ENCODE measurements at regions not wholly inside any gene's neighbourhood (a gene's known extent, or its start where the extent isn't known, plus 50 kb on each side); places are given as distances from the start of the nearest gene placed in this dataset.

DNA sequence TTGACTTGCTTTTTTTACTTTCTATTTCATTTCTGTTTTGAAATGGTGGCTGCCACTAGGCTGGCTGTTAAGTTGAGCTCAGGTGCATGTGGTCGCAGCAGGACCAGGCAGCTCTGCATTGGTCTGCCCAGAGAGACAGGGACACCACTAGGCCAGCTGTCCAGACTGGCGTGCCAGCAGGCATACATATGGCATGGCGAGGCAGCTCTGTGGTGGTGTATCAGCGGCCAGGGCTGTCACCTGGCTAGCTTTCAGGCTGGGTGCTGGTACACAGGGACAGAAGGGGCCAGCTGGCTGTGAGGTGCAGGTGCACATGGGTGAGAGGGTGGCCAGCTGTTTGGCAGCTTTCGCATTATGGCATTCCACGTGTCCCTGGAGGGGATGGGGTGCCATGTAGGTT is 654.0 kb upstream of the ACO1 start:
- ATAC-seq (no peak), DNase-seq (ENCODE audit: extremely low read depth in 1 of 4, low spot score in 3 of 4) (no peak), FAIRE-seq (no peak)
- H3K27ac ChIP-seq (ENCODE audit: extremely low read depth, low read depth, low read length), result no peak overlapping the region
- H3K9me1 ChIP-seq (ENCODE audit: control insufficient read depth, insufficient read depth, low read length), result no peaks in the 10 kb centered on the region
- no peaks in the 10 kb centered on the region for H3K79me2 ChIP-seq (ENCODE audit: control insufficient read depth, insufficient read depth, low read length)
- H3K36me3 ChIP-seq (ENCODE audit: control insufficient read depth, insufficient read depth, low read length), result no peaks in the 10 kb centered on the region
- intact Hi-C loops (cut with micrococcal nuclease) (no loop called here), in situ Hi-C loops (cut with MboI) (no loop called here)
- H2AFZ ChIP-seq (ENCODE audit: low read depth, low read length), result no peak overlapping the region
- CTCF ChIA-PET (ENCODE audit: low intra/inter-chr PET ratio), result no interaction called here
- H4K20me1 ChIP-seq (replicated peaks; ENCODE audit: control insufficient read depth, insufficient read depth, low read length), result no peaks in the 10 kb centered on the region
- POLR2A ChIA-PET, result no interaction called here
- H3K9me3 ChIP-seq (replicated peaks; ENCODE audit: control insufficient read depth, insufficient read depth, low read depth, low read length), result no peaks in the 10 kb centered on the region
- H3K27me3 ChIP-seq (ENCODE audit: control insufficient read depth in 2 of 2, insufficient read depth in 2 of 2, low read length in 2 of 2), result no peaks in the 10 kb centered on the region
- no peak overlapping the region for H3K4me3 ChIP-seq
- H3K4me1 ChIP-seq (replicated peaks in 1 of 2; ENCODE audit: control insufficient read depth in 2 of 2, insufficient read depth in 2 of 2, low read length in 2 of 2), result no peaks in the 10 kb centered on the region
- no peak overlapping the region for H3K9ac ChIP-seq (ENCODE audit: insufficient read depth in 1 of 2, low read depth in 2 of 2, low read length in 2 of 2)
- no TSS peak for BruUV-seq (replicated peaks)
- no peak overlapping the region for H3K4me2 ChIP-seq (ENCODE audit: insufficient read depth, low read length)
- 0% methylated on average over 3 of the region's 6 CpGs for WGBS (ENCODE audit: insufficient coverage, low coverage, missing lambda C conversion rate)
- no peak for TF ChIP-seq RBM34 (IDR thresholded peaks at IDR 0.05; ENCODE audit: borderline replicate concordance, insufficient read depth, low read length)
- no peak for TF ChIP-seq FOXJ3 (CRISPR knock-in tag; IDR thresholded peaks at IDR 0.05)
- TF ChIP-seq, protein P1, sequence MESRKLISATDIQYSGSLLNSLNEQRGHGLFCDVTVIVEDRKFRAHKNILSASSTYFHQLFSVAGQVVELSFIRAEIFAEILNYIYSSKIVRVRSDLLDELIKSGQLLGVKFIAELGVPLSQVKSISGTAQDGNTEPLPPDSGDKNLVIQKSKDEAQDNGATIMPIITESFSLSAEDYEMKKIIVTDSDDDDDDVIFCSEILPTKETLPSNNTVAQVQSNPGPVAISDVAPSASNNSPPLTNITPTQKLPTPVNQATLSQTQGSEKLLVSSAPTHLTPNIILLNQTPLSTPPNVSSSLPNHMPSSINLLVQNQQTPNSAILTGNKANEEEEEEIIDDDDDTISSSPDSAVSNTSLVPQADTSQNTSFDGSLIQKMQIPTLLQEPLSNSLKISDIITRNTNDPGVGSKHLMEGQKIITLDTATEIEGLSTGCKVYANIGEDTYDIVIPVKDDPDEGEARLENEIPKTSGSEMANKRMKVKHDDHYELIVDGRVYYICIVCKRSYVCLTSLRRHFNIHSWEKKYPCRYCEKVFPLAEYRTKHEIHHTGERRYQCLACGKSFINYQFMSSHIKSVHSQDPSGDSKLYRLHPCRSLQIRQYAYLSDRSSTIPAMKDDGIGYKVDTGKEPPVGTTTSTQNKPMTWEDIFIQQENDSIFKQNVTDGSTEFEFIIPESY (CRISPR knock-in tag; IDR thresholded peaks at IDR 0.05), result no peak
- TF ChIP-seq NR4A1 (CRISPR knock-in tag; IDR thresholded peaks at IDR 0.05), result no peak
- TF ChIP-seq NR4A1 (tag; IDR thresholded peaks at IDR 0.05), result no peak
- TF ChIP-seq MAFG (tag; conservative IDR thresholded peaks at IDR 0.05), result no peak
- TF ChIP-seq ZNF184 (CRISPR knock-in tag; IDR thresholded peaks at IDR 0.05), result no peak
- TF ChIP-seq, protein P2, sequence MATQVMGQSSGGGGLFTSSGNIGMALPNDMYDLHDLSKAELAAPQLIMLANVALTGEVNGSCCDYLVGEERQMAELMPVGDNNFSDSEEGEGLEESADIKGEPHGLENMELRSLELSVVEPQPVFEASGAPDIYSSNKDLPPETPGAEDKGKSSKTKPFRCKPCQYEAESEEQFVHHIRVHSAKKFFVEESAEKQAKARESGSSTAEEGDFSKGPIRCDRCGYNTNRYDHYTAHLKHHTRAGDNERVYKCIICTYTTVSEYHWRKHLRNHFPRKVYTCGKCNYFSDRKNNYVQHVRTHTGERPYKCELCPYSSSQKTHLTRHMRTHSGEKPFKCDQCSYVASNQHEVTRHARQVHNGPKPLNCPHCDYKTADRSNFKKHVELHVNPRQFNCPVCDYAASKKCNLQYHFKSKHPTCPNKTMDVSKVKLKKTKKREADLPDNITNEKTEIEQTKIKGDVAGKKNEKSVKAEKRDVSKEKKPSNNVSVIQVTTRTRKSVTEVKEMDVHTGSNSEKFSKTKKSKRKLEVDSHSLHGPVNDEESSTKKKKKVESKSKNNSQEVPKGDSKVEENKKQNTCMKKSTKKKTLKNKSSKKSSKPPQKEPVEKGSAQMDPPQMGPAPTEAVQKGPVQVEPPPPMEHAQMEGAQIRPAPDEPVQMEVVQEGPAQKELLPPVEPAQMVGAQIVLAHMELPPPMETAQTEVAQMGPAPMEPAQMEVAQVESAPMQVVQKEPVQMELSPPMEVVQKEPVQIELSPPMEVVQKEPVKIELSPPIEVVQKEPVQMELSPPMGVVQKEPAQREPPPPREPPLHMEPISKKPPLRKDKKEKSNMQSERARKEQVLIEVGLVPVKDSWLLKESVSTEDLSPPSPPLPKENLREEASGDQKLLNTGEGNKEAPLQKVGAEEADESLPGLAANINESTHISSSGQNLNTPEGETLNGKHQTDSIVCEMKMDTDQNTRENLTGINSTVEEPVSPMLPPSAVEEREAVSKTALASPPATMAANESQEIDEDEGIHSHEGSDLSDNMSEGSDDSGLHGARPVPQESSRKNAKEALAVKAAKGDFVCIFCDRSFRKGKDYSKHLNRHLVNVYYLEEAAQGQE (IDR thresholded peaks at IDR 0.05; ENCODE audit: borderline replicate concordance), result no peak
- TF ChIP-seq, protein P2 (CRISPR knock-in tag; IDR thresholded peaks at IDR 0.05; ENCODE audit: low read depth), result no peak
- no peak for TF ChIP-seq C11orf30 (IDR thresholded peaks at IDR 0.05; ENCODE audit: low read depth)
- TF ChIP-seq NBN (IDR thresholded peaks at IDR 0.05; ENCODE audit: low read depth), result no peak
- TF ChIP-seq TRIM28 (IDR thresholded peaks at IDR 0.05), result no peak
- TF ChIP-seq, protein P3, sequence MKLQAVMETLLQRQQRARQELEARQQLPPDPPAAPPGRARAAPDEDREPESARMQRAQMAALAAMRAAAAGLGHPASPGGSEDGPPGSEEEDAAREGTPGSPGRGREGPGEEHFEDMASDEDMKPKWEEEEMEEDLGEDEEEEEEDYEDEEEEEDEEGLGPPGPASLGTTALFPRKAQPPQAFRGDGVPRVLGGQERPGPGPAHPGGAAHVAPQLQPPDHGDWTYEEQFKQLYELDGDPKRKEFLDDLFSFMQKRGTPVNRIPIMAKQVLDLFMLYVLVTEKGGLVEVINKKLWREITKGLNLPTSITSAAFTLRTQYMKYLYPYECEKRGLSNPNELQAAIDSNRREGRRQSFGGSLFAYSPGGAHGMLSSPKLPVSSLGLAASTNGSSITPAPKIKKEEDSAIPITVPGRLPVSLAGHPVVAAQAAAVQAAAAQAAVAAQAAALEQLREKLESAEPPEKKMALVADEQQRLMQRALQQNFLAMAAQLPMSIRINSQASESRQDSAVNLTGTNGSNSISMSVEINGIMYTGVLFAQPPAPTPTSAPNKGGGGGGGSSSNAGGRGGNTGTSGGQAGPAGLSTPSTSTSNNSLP (IDR thresholded peaks at IDR 0.05; ENCODE audit: borderline replicate concordance, low read depth, low read length), result no peak
- TF ChIP-seq RBM14 (IDR thresholded peaks at IDR 0.05; ENCODE audit: borderline replicate concordance, insufficient read depth, low read depth, low read length), result no peak

Data from K562 (cell line).